MM.1S (cell line): ENCODE measurements at regions not wholly inside any gene's neighbourhood (a gene's known extent, or its start where the extent isn't known, plus 50 kb on each side); places are given as distances from the start of the nearest gene placed in this dataset.

Experiments
- EZH2phosphoT487 ChIP-seq: fragments of 300-600 bp; sonication (generic); IDR thresholded peaks from 2 replicates; pipeline ENCODE4 v1.6.1; 2018; ENCODE audit warnings: antibody characterized with exemption, low read length
- TF ChIP-seq, protein P1 (sequence below): fragments of 300-600 bp; sonication (generic); IDR thresholded peaks from 2 replicates; pipeline ENCODE4 v1.5.1; 2016; ENCODE audit warnings: antibody characterized with exemption, low read length, mixed read lengths

DNA sequence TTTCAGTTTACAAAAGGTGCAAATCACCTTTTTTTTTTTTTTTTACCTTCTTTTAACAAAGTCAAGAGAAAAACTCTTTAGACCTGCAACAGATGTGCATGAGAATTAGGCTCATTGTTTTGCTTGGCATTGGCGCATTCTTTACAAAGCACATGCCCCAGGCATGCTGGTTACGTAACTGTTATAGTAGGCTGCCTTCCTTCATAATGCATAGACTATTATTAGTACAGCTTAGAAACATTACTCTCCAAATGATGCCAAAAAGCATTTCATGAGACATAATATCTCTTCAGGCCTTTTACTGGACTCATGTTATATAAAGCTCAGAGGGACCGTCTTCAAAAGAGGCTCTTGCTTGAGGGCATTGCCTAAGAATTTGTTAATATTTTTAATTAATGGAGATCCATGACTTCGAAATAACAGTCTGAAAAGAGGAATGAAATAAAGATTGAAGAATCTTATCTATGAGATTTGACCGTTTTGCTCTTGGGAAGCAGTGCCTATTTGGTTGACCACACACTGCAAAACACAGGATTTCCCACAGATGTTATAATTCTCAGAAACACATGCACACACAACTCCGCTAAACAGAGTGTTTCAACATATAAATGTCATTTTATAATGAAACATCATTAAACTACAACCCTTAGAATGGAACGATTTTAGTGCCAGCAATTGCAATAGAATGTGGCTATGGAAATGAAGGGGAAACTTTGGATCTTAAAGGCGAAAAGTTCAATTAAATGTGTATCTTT lies 478.7 kb downstream of the PRR16 start:
- TF ChIP-seq, protein P1, sequence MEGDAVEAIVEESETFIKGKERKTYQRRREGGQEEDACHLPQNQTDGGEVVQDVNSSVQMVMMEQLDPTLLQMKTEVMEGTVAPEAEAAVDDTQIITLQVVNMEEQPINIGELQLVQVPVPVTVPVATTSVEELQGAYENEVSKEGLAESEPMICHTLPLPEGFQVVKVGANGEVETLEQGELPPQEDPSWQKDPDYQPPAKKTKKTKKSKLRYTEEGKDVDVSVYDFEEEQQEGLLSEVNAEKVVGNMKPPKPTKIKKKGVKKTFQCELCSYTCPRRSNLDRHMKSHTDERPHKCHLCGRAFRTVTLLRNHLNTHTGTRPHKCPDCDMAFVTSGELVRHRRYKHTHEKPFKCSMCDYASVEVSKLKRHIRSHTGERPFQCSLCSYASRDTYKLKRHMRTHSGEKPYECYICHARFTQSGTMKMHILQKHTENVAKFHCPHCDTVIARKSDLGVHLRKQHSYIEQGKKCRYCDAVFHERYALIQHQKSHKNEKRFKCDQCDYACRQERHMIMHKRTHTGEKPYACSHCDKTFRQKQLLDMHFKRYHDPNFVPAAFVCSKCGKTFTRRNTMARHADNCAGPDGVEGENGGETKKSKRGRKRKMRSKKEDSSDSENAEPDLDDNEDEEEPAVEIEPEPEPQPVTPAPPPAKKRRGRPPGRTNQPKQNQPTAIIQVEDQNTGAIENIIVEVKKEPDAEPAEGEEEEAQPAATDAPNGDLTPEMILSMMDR: no peak
- no peak for TF ChIP-seq EZH2phosphoT487
